ENCODE measurements at regions not wholly inside any gene's neighbourhood (a gene's known extent, or its start where the extent isn't known, plus 50 kb on each side); places are given as distances from the start of the nearest gene placed in this dataset.
"Not testable (repeated sequence)": the region's sequence is repeated elsewhere in the genome, so short reads cannot be mapped to it uniquely, and the experiment has no call there.

- no peak for DNase-seq (ENCODE audit: low read depth)
- in situ Hi-C loops (cut with HindIII; ENCODE audit: low sequenced_read_pairs), result no loop called here
- TF ChIP-seq CTCF (IDR thresholded peaks at IDR 0.05; ENCODE audit: low read depth, low read length, missing control alignments), result no peak
- H3K4me3 ChIP-seq (ENCODE audit: low read depth, low read length), result no peak overlapping the region
These were observed 109.9 kb downstream of the TMEM182 start for GRCh38 chr2:102871707-102872106.

GRCh38 chr2:102872388-102872787, 110.6 kb downstream of the TMEM182 start:
- no peak overlapping the region for H3K4me3 ChIP-seq (ENCODE audit: low read depth, low read length)
- in situ Hi-C loops (cut with HindIII; ENCODE audit: low sequenced_read_pairs), result no loop called here
- no peak for DNase-seq (ENCODE audit: low read depth)
- no peak for TF ChIP-seq CTCF (IDR thresholded peaks at IDR 0.05; ENCODE audit: low read depth, low read length, missing control alignments)

GRCh38 chr2:102879513-102879912, 117.7 kb downstream of the TMEM182 start:
- in situ Hi-C loops (cut with HindIII; ENCODE audit: low sequenced_read_pairs); DNase-seq (ENCODE audit: low read depth): not testable (repeated sequence)

DNA sequence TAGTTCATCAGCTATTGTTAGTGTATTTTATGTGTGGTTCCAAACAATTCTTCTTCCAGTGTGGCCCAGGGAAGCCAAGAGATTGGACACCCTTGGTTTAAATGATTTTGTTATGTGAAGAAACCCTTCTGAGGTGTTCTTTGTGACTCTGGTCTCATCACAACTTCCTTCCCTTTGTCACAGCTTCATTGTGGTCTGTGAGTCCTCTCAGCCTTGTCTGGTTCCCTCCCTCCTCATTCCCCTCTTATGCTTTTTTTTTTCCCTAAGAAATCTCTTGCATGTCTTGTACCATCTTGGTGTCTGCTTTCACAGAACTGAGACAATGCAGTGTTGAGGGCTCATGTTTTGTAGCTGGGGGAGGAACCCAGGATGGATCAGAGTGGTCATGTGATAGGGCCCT, 118.9 kb downstream of the TMEM182 start:
- H3K4me3 ChIP-seq (ENCODE audit: low read depth, low read length), result no peak overlapping the region
- in situ Hi-C loops (cut with HindIII; ENCODE audit: low sequenced_read_pairs), result no loop called here
- DNase-seq (ENCODE audit: low read depth), result no peak
- TF ChIP-seq CTCF (IDR thresholded peaks at IDR 0.05; ENCODE audit: low read depth, low read length, missing control alignments), result no peak

More at GRCh38 chr2:102879513-102879912, 117.7 kb downstream of the TMEM182 start:
- not testable (repeated sequence) for H3K4me3 ChIP-seq (ENCODE audit: low read depth, low read length)

GRCh38 chr2:102886216-102886893, 124.5 kb downstream of the TMEM182 start:
- TF ChIP-seq CTCF (IDR thresholded peaks at IDR 0.05; ENCODE audit: low read depth, low read length, missing control alignments), result no peak
- DNase-seq (ENCODE audit: low read depth), result no peak
- in situ Hi-C loops (cut with HindIII; ENCODE audit: low sequenced_read_pairs), result no loop called here
- H3K4me3 ChIP-seq (ENCODE audit: low read depth, low read length), result no peak overlapping the region

GRCh38 chr2:102888514-102888913, 126.7 kb downstream of the TMEM182 start:
- DNase-seq (ENCODE audit: low read depth), result no peak
- no peak overlapping the region for H3K4me3 ChIP-seq (ENCODE audit: low read depth, low read length)
- no peak for TF ChIP-seq CTCF (IDR thresholded peaks at IDR 0.05; ENCODE audit: low read depth, low read length, missing control alignments)
- in situ Hi-C loops (cut with HindIII; ENCODE audit: low sequenced_read_pairs), result no loop called here

- TF ChIP-seq CTCF (IDR thresholded peaks at IDR 0.05; ENCODE audit: low read depth, low read length, missing control alignments), result no peak
- in situ Hi-C loops (cut with HindIII; ENCODE audit: low sequenced_read_pairs), result no loop called here
- H3K4me3 ChIP-seq (ENCODE audit: low read depth, low read length), result no peak overlapping the region
- DNase-seq (ENCODE audit: low read depth), result peak; percentile 66
These were observed 129.5 kb downstream of the TMEM182 start for GRCh38 chr2:102891296-102891695.
